ENCODE measurements at regions not wholly inside any gene's neighbourhood (a gene's known extent, or its start where the extent isn't known, plus 50 kb on each side); places are given as distances from the start of the nearest gene placed in this dataset.

DNA sequence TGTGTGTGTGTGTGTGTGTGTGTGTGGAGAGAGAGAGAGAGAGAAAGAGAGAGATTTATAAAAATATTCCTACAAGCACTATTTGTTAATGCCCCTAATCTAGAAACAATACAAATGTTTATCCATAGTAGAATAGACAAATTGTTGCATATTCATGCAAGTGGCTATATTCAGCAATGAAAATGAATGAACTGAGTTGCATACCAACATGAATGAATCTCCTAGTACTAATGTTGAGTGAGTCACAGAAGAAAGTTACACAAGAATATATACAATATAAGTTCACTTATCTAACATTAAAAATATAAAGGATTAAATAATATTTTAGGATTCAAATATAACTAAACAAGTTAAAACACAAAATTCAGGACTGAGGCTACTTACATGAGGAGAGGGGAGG is 456.8 kb upstream of the AMOT start:
- Histone ChIP-seq H2AK5ac (ENCODE audit: low read length) (no peak overlapping the region), H3K4me2 (ENCODE audit: low read length) (no peak overlapping the region), H3K27ac (ENCODE audit: low read depth, low read length) (no peak overlapping the region), H3K27me3 (ENCODE audit: insufficient read depth, low read length, poor library complexity) (no peaks in the 10 kb centered on the region), H3K4me3 (ENCODE audit: low read length) (no peak overlapping the region), H3K18ac (ENCODE audit: low read length) (no peak overlapping the region), H2BK15ac (replicated peaks; ENCODE audit: low read depth) (no peak overlapping the region), H3K79me1 (ENCODE audit: low read length) (no peaks in the 10 kb centered on the region), H2BK120ac (ENCODE audit: low read depth, low read length) (no peak overlapping the region), H3K9ac (ENCODE audit: low read length) (no peak overlapping the region), H3K4me1 (ENCODE audit: control insufficient read depth, low read depth, low read length) (no peaks in the 10 kb centered on the region), H4K5ac (ENCODE audit: low read length) (no peak overlapping the region), H3K36me3 (ENCODE audit: control insufficient read depth, insufficient read depth, low read length) (no peaks in the 10 kb centered on the region), H3K4ac (ENCODE audit: low read depth, low read length) (no peak overlapping the region), H4K8ac (ENCODE audit: low read depth, low read length) (no peak overlapping the region), H3K23ac (ENCODE audit: low read length) (no peak overlapping the region), H3K56ac (ENCODE audit: low read length) (no peak overlapping the region), H3K79me2 (ENCODE audit: control insufficient read depth, insufficient read depth, low read length) (no peaks in the 10 kb centered on the region), H2BK5ac (ENCODE audit: low read length) (no peak overlapping the region)
- DNase-seq = no peak

GRCh38 chrX:113289503-113289902 is 448.9 kb upstream of the AMOT start:
- H3K4ac ChIP-seq (ENCODE audit: low read depth, low read length) = no peak overlapping the region
- no peak overlapping the region for H4K5ac ChIP-seq (ENCODE audit: low read length)
- no peak overlapping the region for H3K4me2 ChIP-seq (ENCODE audit: low read length)
- H3K79me1 ChIP-seq (ENCODE audit: low read length) = no peaks in the 10 kb centered on the region
- no peaks in the 10 kb centered on the region for H3K79me2 ChIP-seq (ENCODE audit: control insufficient read depth, insufficient read depth, low read length)
- no CpG with 5 or more reads among the region's 1 CpG for WGBS (ENCODE audit: extremely low coverage, insufficient coverage, low lambda C conversion rate)
- DNase-seq = no peak
- no peaks in the 10 kb centered on the region for H3K4me1 ChIP-seq (ENCODE audit: control insufficient read depth, low read depth, low read length)
- no peak overlapping the region for H2AK5ac ChIP-seq (ENCODE audit: low read length)
- H3K27me3 ChIP-seq (ENCODE audit: insufficient read depth, low read length, poor library complexity) = no peaks in the 10 kb centered on the region
- H3K18ac ChIP-seq (ENCODE audit: low read length) = no peak overlapping the region
- no peak overlapping the region for H3K9ac ChIP-seq (ENCODE audit: low read length)
- no peak overlapping the region for H2BK120ac ChIP-seq (ENCODE audit: low read depth, low read length)
- no peak overlapping the region for H3K56ac ChIP-seq (ENCODE audit: low read length)
- no peak overlapping the region for H2BK5ac ChIP-seq (ENCODE audit: low read length)
- no peaks in the 10 kb centered on the region for H3K36me3 ChIP-seq (ENCODE audit: control insufficient read depth, insufficient read depth, low read length)
- no peak overlapping the region for H3K27ac ChIP-seq (ENCODE audit: low read depth, low read length)
- no peak overlapping the region for H3K23ac ChIP-seq (ENCODE audit: low read length)
- H2BK15ac ChIP-seq (replicated peaks; ENCODE audit: low read depth) = no peak overlapping the region
- no peak overlapping the region for H4K8ac ChIP-seq (ENCODE audit: low read depth, low read length)
- H3K4me3 ChIP-seq (ENCODE audit: low read length) = no peak overlapping the region

DNA sequence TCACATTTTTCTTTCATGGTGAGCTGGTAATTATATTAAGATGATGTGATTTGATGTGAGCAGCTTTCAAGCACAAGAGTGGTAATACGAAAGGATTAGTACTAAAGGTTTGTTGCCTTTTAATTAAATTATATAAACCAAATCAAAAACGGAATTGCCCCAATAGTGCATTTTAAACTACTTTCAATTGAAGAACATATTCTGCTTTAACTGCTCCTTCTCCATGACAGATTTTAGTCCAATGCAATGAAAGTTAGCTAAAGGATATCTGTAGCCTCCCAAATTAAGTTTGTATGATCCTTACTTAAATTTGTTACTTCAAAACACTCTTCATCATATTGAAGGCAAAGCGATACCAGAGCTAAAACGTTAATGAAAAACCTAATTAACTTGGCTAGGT is 447.1 kb upstream of the AMOT start:
- H3K79me1 ChIP-seq (ENCODE audit: low read length) = no peaks in the 10 kb centered on the region
- H3K23ac ChIP-seq (ENCODE audit: low read length) = no peak overlapping the region
- H3K4me2 ChIP-seq (ENCODE audit: low read length) = no peak overlapping the region
- no peak for DNase-seq
- no peak overlapping the region for H3K4ac ChIP-seq (ENCODE audit: low read depth, low read length)
- no peak overlapping the region for H3K27ac ChIP-seq (ENCODE audit: low read depth, low read length)
- H3K36me3 ChIP-seq (ENCODE audit: control insufficient read depth, insufficient read depth, low read length) = no peaks in the 10 kb centered on the region
- H3K79me2 ChIP-seq (ENCODE audit: control insufficient read depth, insufficient read depth, low read length) = no peaks in the 10 kb centered on the region
- no peak overlapping the region for H2BK5ac ChIP-seq (ENCODE audit: low read length)
- no peaks in the 10 kb centered on the region for H3K27me3 ChIP-seq (ENCODE audit: insufficient read depth, low read length, poor library complexity)
- no peak overlapping the region for H2BK15ac ChIP-seq (replicated peaks; ENCODE audit: low read depth)
- no peaks in the 10 kb centered on the region for H3K4me1 ChIP-seq (ENCODE audit: control insufficient read depth, low read depth, low read length)
- whole genome bisulfite sequencing (ENCODE audit: extremely low coverage, insufficient coverage, low lambda C conversion rate) = no CpG with 5 or more reads among the region's 4 CpGs
- H4K5ac ChIP-seq (ENCODE audit: low read length) = no peak overlapping the region
- no peak overlapping the region for H3K9ac ChIP-seq (ENCODE audit: low read length)
- H3K4me3 ChIP-seq (ENCODE audit: low read length) = no peak overlapping the region
- H2AK5ac ChIP-seq (ENCODE audit: low read length) = no peak overlapping the region
- no peak overlapping the region for H3K56ac ChIP-seq (ENCODE audit: low read length)
- H2BK120ac ChIP-seq (ENCODE audit: low read depth, low read length) = no peak overlapping the region
- no peak overlapping the region for H4K8ac ChIP-seq (ENCODE audit: low read depth, low read length)
- H3K18ac ChIP-seq (ENCODE audit: low read length) = no peak overlapping the region

DNA sequence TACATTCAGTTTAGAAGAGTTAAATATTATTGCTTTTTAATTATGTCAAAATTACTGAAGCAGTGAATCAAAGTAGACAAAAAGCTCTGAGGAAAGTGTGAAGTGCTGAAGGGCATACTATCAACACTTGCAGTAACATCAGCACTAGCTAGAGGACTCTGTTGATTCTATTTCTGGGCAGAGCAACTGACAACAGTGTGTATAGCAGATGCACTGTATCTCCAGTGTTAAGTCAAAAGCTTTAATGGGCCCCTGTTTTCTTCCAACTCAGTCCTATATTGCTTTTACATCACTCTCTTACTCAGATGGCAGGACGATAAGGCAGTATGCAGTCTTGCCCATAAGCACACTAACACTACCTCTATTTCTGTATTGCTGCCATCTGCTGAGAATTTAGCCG is 435.2 kb upstream of the AMOT start:
- Histone ChIP-seq H3K36me3 (ENCODE audit: control insufficient read depth, insufficient read depth, low read length) (no peaks in the 10 kb centered on the region), H3K27ac (ENCODE audit: low read depth, low read length) (no peak overlapping the region), H4K5ac (ENCODE audit: low read length) (no peak overlapping the region), H3K27me3 (ENCODE audit: insufficient read depth, low read length, poor library complexity) (no peaks in the 10 kb centered on the region), H2BK15ac (replicated peaks; ENCODE audit: low read depth) (no peak overlapping the region), H4K8ac (ENCODE audit: low read depth, low read length) (no peak overlapping the region), H3K4me1 (ENCODE audit: control insufficient read depth, low read depth, low read length) (no peaks in the 10 kb centered on the region), H3K18ac (ENCODE audit: low read length) (no peak overlapping the region), H2BK5ac (ENCODE audit: low read length) (no peak overlapping the region), H3K4ac (ENCODE audit: low read depth, low read length) (no peak overlapping the region), H3K23ac (ENCODE audit: low read length) (no peak overlapping the region), H2BK120ac (ENCODE audit: low read depth, low read length) (no peak overlapping the region), H3K79me1 (ENCODE audit: low read length) (no peaks in the 10 kb centered on the region), H3K4me2 (ENCODE audit: low read length) (no peak overlapping the region), H3K4me3 (ENCODE audit: low read length) (no peak overlapping the region), H3K9ac (ENCODE audit: low read length) (no peak overlapping the region), H3K79me2 (ENCODE audit: control insufficient read depth, insufficient read depth, low read length) (no peaks in the 10 kb centered on the region), H3K56ac (ENCODE audit: low read length) (no peak overlapping the region), H2AK5ac (ENCODE audit: low read length) (no peak overlapping the region)
- peak; percentile 2 for DNase-seq
- WGBS (ENCODE audit: extremely low coverage, insufficient coverage, low lambda C conversion rate) = no CpG with 5 or more reads among the region's 2 CpGs

DNA sequence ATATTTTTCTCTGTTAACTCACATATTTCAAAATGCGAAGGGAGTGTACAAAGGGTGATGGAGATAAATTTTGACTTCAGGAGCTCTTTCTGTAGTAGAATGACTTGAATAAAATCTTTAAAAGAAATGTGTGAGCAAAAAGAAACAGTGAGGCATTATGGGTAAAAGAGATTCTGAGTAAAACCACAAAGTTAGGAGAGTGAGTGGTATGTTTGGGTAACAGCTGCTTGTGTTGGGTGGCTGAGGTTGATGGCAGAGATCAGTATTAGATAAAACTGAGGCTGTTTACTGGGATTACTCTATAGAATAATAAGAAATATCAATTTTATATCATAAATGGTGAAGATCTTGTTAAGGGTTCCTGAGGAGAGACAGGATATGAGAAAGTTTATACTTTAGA is 434.2 kb upstream of the AMOT start:
- no peak overlapping the region for H3K4me2 ChIP-seq (ENCODE audit: low read length)
- H2BK5ac ChIP-seq (ENCODE audit: low read length) = no peak overlapping the region

DNA sequence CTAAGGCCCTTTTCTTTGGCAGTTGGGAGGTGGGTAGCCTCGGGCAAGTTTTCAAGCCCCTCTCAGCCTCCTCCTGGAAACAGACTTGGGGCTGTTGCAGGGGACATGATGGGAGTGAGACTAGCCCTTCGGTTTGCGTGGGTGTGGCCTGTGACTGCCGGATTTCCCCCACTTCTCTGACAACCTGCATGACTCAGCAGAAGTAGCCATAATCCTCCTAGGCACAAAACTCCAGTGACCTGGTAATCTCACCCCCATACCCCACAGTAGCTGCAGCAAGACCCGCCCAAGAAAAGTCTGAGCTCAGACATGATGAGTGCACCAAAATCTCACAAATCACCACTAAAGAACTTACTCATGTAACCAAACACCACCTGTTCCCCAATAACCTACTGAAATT is 433.7 kb upstream of the AMOT start:
- H2AK5ac ChIP-seq (ENCODE audit: low read length) = no peak overlapping the region
- H3K56ac ChIP-seq (ENCODE audit: low read length) = no peak overlapping the region
- H3K4me3 ChIP-seq (ENCODE audit: low read length) = no peak overlapping the region
- no peak overlapping the region for H3K4ac ChIP-seq (ENCODE audit: low read depth, low read length)
- H3K4me2 ChIP-seq (ENCODE audit: low read length) = no peak overlapping the region
- H3K79me2 ChIP-seq (ENCODE audit: control insufficient read depth, insufficient read depth, low read length) = no peaks in the 10 kb centered on the region
- no peaks in the 10 kb centered on the region for H3K27me3 ChIP-seq (ENCODE audit: insufficient read depth, low read length, poor library complexity)
- DNase-seq = peak; percentile 0
- H3K9ac ChIP-seq (ENCODE audit: low read length) = no peak overlapping the region
- H3K23ac ChIP-seq (ENCODE audit: low read length) = no peak overlapping the region
- H3K27ac ChIP-seq (ENCODE audit: low read depth, low read length) = no peak overlapping the region
- H2BK5ac ChIP-seq (ENCODE audit: low read length) = no peak overlapping the region
- no peak overlapping the region for H2BK15ac ChIP-seq (replicated peaks; ENCODE audit: low read depth)
- H4K5ac ChIP-seq (ENCODE audit: low read length) = no peak overlapping the region
- H4K8ac ChIP-seq (ENCODE audit: low read depth, low read length) = no peak overlapping the region
- H3K79me1 ChIP-seq (ENCODE audit: low read length) = no peaks in the 10 kb centered on the region
- WGBS (ENCODE audit: extremely low coverage, insufficient coverage, low lambda C conversion rate) = no CpG with 5 or more reads among the region's 5 CpGs
- H3K36me3 ChIP-seq (ENCODE audit: control insufficient read depth, insufficient read depth, low read length) = no peaks in the 10 kb centered on the region
- no peaks in the 10 kb centered on the region for H3K4me1 ChIP-seq (ENCODE audit: control insufficient read depth, low read depth, low read length)
- H3K18ac ChIP-seq (ENCODE audit: low read length) = no peak overlapping the region
- H2BK120ac ChIP-seq (ENCODE audit: low read depth, low read length) = no peak overlapping the region

More for the DNA sequence above, 434.2 kb upstream of the AMOT start:
- Histone ChIP-seq H3K27me3 (ENCODE audit: insufficient read depth, low read length, poor library complexity) (no peaks in the 10 kb centered on the region), H3K79me1 (ENCODE audit: low read length) (no peaks in the 10 kb centered on the region), H3K4me3 (ENCODE audit: low read length) (no peak overlapping the region), H3K36me3 (ENCODE audit: control insufficient read depth, insufficient read depth, low read length) (no peaks in the 10 kb centered on the region), H3K4ac (ENCODE audit: low read depth, low read length) (no peak overlapping the region), H3K27ac (ENCODE audit: low read depth, low read length) (no peak overlapping the region), H4K5ac (ENCODE audit: low read length) (no peak overlapping the region), H2AK5ac (ENCODE audit: low read length) (no peak overlapping the region), H2BK120ac (ENCODE audit: low read depth, low read length) (no peak overlapping the region), H3K4me1 (ENCODE audit: control insufficient read depth, low read depth, low read length) (no peaks in the 10 kb centered on the region), H2BK15ac (replicated peaks; ENCODE audit: low read depth) (no peak overlapping the region), H3K18ac (ENCODE audit: low read length) (no peak overlapping the region), H3K56ac (ENCODE audit: low read length) (no peak overlapping the region), H3K23ac (ENCODE audit: low read length) (no peak overlapping the region), H3K79me2 (ENCODE audit: control insufficient read depth, insufficient read depth, low read length) (no peaks in the 10 kb centered on the region), H4K8ac (ENCODE audit: low read depth, low read length) (no peak overlapping the region), H3K9ac (ENCODE audit: low read length) (no peak overlapping the region)
- no CpG with 5 or more reads among the region's 1 CpG for WGBS (ENCODE audit: extremely low coverage, insufficient coverage, low lambda C conversion rate)
- DNase-seq = no peak

Measured in mesendoderm (in vitro differentiated cells).